HG02852 (cell line): ENCODE measurements at regions not wholly inside any gene's neighbourhood (a gene's known extent, or its start where the extent isn't known, plus 50 kb on each side); places are given as distances from the start of the nearest gene placed in this dataset.

ENCODE experiments used
- ATAC-seq: cut with Tn5 transposase; IDR thresholded peaks from one replicate; pipeline ENCODE4 v1.9.1; 2021; ENCODE audit warnings: mild to moderate bottlenecking, moderate library complexity; ENCODE audit not compliant: unreplicated experiment

- ATAC-seq: no peak
Measured at GRCh38 chr3:80247766-80248165, 480.0 kb upstream of the ROBO1 start.

- ATAC-seq: no peak
Measured at GRCh38 chr3:80244390-80244789, 476.6 kb upstream of the ROBO1 start.

GRCh38 chr3:80241791-80242190 lies 474.0 kb upstream of the ROBO1 start:
- no peak for ATAC-seq

DNA sequence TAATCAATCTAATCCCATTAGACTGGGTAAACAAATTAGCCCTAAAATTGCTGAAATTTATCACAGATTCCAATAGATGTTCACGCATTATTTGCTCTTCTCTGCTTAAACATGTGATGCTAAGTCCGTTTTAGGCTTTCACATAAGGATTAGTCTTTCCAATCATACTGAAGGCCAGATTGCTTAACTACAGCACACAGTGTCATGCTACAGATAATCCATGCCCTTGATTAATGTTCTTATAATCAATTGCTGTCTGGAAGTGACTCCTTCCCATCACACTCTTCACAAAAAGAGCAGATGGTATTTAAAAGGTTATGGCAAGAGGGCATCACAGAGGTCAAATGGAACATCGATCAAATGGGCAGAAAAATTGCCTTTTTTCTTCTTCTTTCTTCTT lies 471.5 kb upstream of the ROBO1 start:
- ATAC-seq: no peak

DNA sequence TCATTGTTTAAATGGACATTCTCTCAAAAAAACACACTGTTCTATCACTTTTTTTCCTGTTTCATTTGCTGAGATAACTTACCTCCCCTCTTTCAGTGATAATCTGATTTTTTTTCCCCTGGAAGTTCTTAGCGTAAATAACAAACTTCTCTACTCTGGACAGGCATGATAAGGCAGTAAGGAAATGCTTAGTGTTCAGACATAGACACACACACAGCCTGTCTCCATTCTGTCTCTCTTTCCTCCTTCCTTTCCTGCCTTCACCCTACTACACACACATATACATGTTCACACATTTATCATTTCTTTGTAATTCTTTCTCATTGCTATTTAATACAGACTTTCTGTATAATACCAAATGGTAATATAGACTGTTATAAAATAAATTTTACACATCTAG lies 470.8 kb upstream of the ROBO1 start:
- no peak for ATAC-seq

DNA sequence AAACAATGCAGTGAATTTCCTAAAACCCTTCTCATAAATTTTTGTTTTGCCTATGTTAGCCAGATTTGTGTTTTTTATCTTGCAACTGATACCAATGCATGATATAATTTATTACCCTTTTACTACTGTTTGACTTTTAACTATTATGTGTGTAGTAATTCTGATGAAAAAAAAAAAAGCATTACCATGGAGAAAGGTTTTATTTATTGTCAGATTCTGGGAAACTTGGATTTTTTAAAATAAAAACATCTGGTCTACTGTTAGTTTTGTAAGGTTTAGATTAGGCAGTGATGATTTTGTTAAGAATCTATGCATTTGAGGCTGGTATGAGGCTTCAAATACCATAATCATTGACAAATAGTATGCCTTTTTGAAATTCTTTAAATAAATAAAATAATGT lies 470.4 kb upstream of the ROBO1 start:
- ATAC-seq: no peak

GRCh38 chr3:80234706-80235105 lies 466.9 kb upstream of the ROBO1 start:
- ATAC-seq: no peak

- no peak for ATAC-seq
Measured at GRCh38 chr3:80233576-80233975, 465.8 kb upstream of the ROBO1 start.

DNA sequence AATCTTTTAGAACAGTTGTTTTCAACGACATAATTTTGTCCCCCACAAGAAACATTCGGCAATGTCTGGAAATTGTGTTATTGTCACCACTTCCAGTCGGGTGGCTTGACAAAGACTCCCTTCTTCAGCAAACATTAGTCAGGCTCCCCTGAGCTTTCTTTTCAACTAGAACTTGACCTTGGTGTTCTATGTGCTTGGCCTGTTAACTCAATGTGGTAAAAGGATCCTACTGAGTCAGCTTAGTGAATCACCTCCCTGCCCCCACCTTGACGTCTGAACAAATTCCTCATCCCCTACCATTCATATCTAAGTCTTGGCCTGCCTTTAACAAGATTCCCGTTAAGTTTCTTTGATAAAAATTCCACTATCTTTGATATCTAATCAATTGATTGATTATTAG lies 465.0 kb upstream of the ROBO1 start:
- ATAC-seq: no peak

DNA sequence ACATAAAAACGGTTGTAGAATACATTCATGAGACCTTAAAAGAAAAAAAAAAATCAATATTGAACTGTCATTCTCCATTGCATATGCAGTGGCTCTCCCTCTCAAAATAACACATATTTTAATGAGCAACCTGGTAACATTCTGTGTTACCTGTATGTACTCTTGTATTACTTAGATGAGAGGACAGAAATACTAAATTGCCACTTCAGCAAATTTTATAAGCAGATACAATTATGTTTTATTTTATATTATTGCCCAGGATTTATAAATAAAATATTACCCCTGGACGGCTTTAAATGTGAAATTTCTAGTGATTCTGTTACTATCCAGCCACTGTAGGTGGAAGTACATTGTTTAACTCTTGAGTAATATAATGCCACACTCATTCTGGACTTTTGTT lies 463.2 kb upstream of the ROBO1 start:
- no peak for ATAC-seq

DNA sequence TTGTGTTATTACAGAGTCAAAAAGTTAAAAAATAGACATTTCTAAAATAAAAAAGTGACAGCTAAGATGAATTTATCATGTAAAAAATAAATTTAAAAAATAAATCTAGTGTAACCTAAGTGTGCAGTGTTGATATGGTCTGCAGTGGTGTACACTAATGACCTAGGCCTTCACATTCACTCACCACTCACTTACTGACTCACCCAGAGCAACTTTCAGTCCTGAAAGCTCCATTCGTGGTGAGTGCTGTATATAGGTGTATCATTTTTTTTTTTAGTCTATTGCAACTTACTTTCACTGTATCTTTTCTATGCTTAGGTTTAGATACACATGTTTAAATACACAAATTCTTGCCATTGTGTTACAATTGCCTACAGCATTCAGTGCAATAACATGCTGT lies 459.4 kb upstream of the ROBO1 start:
- no peak for ATAC-seq

- ATAC-seq: no peak
Measured at GRCh38 chr3:80215191-80215590, 447.4 kb upstream of the ROBO1 start.

GRCh38 chr3:80213086-80213485 lies 445.3 kb upstream of the ROBO1 start:
- ATAC-seq: no peak

DNA sequence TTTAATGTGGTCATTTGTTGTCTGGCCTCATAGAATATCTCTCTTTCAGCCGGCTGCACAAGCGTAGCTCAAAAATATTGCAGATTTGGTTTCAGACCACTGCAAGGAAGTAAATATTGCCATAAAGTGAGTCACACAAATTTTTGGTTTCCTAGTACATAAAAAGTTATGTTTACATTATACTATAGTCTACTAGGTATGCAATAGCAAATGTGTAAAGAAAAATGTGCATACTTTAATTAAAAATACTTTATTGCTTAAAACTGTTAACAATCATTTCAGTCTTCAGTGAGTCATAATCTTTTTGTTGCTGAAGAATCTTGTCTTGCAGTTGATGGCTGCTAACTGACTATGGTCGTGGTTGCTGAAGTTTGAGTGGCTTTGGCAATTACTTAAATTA lies 425.1 kb upstream of the ROBO1 start:
- no peak for ATAC-seq

GRCh38 chr3:80190051-80190450 lies 422.3 kb upstream of the ROBO1 start:
- no peak for ATAC-seq

DNA sequence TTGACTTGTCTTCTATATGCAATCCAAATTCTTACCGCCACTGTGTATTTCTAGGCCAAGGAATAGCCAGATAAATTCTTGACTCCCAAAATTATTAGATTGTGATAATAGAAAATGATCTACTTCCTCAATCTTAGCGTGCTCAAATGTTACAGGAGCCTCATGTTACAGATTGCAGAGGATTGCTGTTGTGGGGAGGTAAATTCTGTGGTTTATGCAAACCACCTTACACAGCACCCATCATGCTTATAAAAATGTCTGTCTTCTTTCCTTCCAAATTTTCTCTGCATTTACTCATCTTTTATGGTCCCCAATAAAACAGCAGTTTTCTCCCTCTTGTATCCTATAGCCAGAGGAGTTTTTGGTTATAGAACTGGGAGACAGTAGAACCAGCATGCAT lies 420.2 kb upstream of the ROBO1 start:
- ATAC-seq: no peak

GRCh38 chr3:80159990-80160506 lies 392.2 kb upstream of the ROBO1 start:
- no peak for ATAC-seq

- no peak for ATAC-seq
Measured at GRCh38 chr3:80158332-80158731, 390.5 kb upstream of the ROBO1 start.

GRCh38 chr3:80157546-80157945 lies 389.7 kb upstream of the ROBO1 start:
- ATAC-seq: no peak

- ATAC-seq: no peak
Measured at GRCh38 chr3:80152692-80153091, 384.9 kb upstream of the ROBO1 start.

DNA sequence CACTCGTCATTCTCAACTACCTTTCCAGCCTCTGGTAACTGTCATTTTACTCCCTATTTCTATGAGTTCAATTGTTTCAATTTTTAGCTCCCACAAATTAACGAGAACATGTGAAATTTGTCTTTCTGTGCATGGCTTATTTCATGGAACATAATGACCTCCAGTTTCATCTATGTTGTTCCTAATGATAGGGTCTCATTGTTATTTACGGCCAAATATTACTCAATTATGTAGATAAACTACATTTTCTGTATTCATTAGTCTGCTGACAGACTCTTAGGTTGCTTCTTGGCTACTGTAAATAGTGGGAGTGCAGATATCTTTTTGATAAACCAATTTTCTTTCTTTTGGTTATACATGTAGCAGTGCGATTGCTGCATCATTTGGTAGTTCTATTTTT lies 374.9 kb upstream of the ROBO1 start:
- ATAC-seq: no peak

- ATAC-seq: no peak
Measured at GRCh38 chr3:80141557-80141956, 373.8 kb upstream of the ROBO1 start.

- ATAC-seq: no peak
Measured at GRCh38 chr3:80116281-80116680, 348.5 kb upstream of the ROBO1 start.

DNA sequence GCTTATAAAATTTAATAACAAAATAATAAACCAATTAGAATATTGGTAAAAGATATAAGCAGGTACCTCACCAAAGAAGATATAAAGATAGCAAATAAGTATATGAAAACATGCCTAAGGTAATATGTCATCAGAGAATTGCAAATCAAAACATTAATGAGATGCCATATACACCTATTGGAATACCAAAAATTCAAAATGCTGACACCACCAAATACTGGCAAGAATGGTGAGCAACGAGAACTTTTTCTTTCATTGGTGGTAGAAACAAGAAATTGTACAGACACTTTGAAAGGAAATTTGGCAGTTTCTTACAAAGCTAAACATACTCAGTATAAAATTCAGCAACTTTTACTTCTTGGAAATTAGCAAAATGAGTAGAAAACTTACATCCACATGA lies 346.9 kb upstream of the ROBO1 start:
- ATAC-seq: no peak
